Karpas-422 (cell line): ENCODE measurements at regions not wholly inside any gene's neighbourhood (a gene's known extent, or its start where the extent isn't known, plus 50 kb on each side); places are given as distances from the start of the nearest gene placed in this dataset.
"Not testable (repeated sequence)": the region's sequence is repeated elsewhere in the genome, so short reads cannot be mapped to it uniquely, and the experiment has no call there.

Source experiments
- DNase-seq: peaks from one replicate; pipeline ENCODE4 v3.0.0-alpha.2; 2015
- H2AFZ ChIP-seq: fragments of 200-600 bp; sonication (generic); 2 replicates; pipeline ENCODE4 v1.6.1; 2014; ENCODE audit warnings: antibody characterized with exemption, low read length, mixed read lengths
- H3K27ac ChIP-seq: fragments of 200-600 bp; sonication (generic); 2 replicates; pipeline ENCODE4 v1.5.1; 2014; ENCODE audit warnings: mild to moderate bottlenecking, low read length, moderate library complexity
- H3K27me3 ChIP-seq: fragments of 200-600 bp; sonication (generic); 2 replicates; pipeline ENCODE4 v1.6.1; 2014; ENCODE audit warnings: low read length, mixed read lengths
- H3K36me3 ChIP-seq: fragments of 200-600 bp; sonication (generic); 2 replicates; pipeline ENCODE4 v1.6.1; 2014; ENCODE audit warnings: low read length, mixed read lengths; ENCODE audit not compliant: insufficient read depth
- H3K4me1 ChIP-seq: fragments of 200-600 bp; sonication (generic); 2 replicates; pipeline ENCODE4 v1.6.1; 2014; ENCODE audit warnings: mild to moderate bottlenecking, low read length, mixed read lengths
- H3K4me2 ChIP-seq: fragments of 200-600 bp; sonication (generic); 2 replicates; pipeline ENCODE4 v1.6.1; 2014; ENCODE audit warnings: low read length, low read depth, mild to moderate bottlenecking; ENCODE audit not compliant: poor library complexity, severe bottlenecking
- H3K4me3 ChIP-seq: fragments of 200-600 bp; sonication (generic); 2 replicates; pipeline ENCODE4 v1.5.1; 2014; ENCODE audit warnings: mild to moderate bottlenecking, antibody characterized with exemption, low read length, mixed read lengths
- H3K79me2 ChIP-seq: fragments of 200-600 bp; sonication (generic); 2 replicates; pipeline ENCODE4 v1.6.1; 2014; ENCODE audit warnings: mild to moderate bottlenecking, low read length, mixed read lengths
- H3K9ac ChIP-seq: fragments of 200-600 bp; sonication (generic); 2 replicates; pipeline ENCODE4 v1.6.0; 2014; ENCODE audit warnings: low read length
- H3K9me2 ChIP-seq: fragments of 200-600 bp; sonication (generic), shearing (Covaris generic); replicated peaks from 2 replicates; pipeline ENCODE4 v1.6.0; 2014; ENCODE audit warnings: mild to moderate bottlenecking, low read length, moderate library complexity; ENCODE audit not compliant: insufficient read depth
- H3K9me3 ChIP-seq: fragments of 300-700, 200-600 bp; sonication (generic); 2 replicates; pipeline ENCODE4 v1.6.1; 2014; ENCODE audit warnings: low read length, mixed read lengths
- H4K20me1 ChIP-seq: fragments of 200-600 bp; sonication (generic); 2 replicates; pipeline ENCODE4 v1.6.1; 2014; ENCODE audit warnings: mild to moderate bottlenecking, antibody characterized with exemption, low read length, low read depth; ENCODE audit not compliant: insufficient read depth

GRCh38 chr18:28432339-28432738 lies 255.4 kb upstream of the CDH2 start:
- no peak for DNase-seq
- H3K9ac ChIP-seq: no peak overlapping the region
- H2AFZ ChIP-seq: no peak overlapping the region
- H3K9me3 ChIP-seq: peaks cover 28% of the 10 kb centered on the region
- no peaks in the 10 kb centered on the region for H3K4me1 ChIP-seq
- no peak overlapping the region for H3K27ac ChIP-seq
- no peaks in the 10 kb centered on the region for H3K9me2 ChIP-seq
- H3K79me2 ChIP-seq: no peaks in the 10 kb centered on the region
- H3K27me3 ChIP-seq: no peaks in the 10 kb centered on the region
- H3K36me3 ChIP-seq: no peaks in the 10 kb centered on the region
- H3K4me2 ChIP-seq: no peak overlapping the region
- H3K4me3 ChIP-seq: no peak overlapping the region
- no peaks in the 10 kb centered on the region for H4K20me1 ChIP-seq

GRCh38 chr18:28425886-28426285 lies 249.0 kb upstream of the CDH2 start:
- Histone ChIP-seq H3K27ac (no peak overlapping the region), H3K9ac (no peak overlapping the region), H3K4me2 (no peak overlapping the region), H3K9me3 (peaks cover 24% of the 10 kb centered on the region), H3K36me3 (no peaks in the 10 kb centered on the region), H4K20me1 (no peaks in the 10 kb centered on the region), H3K27me3 (no peaks in the 10 kb centered on the region), H3K4me3 (no peak overlapping the region), H3K4me1 (no peaks in the 10 kb centered on the region), H3K79me2 (no peaks in the 10 kb centered on the region), H3K9me2 (no peaks in the 10 kb centered on the region), H2AFZ (no peak overlapping the region)
- no peak for DNase-seq

- Histone ChIP-seq H2AFZ (no peak overlapping the region), H3K4me3 (no peak overlapping the region)
Measured at GRCh38 chr18:28422577-28422976, 245.6 kb upstream of the CDH2 start.

GRCh38 chr18:28421950-28422349 lies 245.0 kb upstream of the CDH2 start:
- H3K27me3 ChIP-seq, H3K9me2 ChIP-seq, H3K36me3 ChIP-seq, H4K20me1 ChIP-seq, H3K4me1 ChIP-seq, H3K4me3 ChIP-seq, H3K79me2 ChIP-seq, H3K9me3 ChIP-seq, H2AFZ ChIP-seq, H3K27ac ChIP-seq, DNase-seq, H3K4me2 ChIP-seq, H3K9ac ChIP-seq: not testable (repeated sequence)

More at GRCh38 chr18:28422577-28422976, 245.6 kb upstream of the CDH2 start:
- no peaks in the 10 kb centered on the region for H3K9me2 ChIP-seq
- H3K79me2 ChIP-seq: no peaks in the 10 kb centered on the region
- H3K36me3 ChIP-seq: no peaks in the 10 kb centered on the region
- H3K9ac ChIP-seq: no peak overlapping the region
- H4K20me1 ChIP-seq: no peaks in the 10 kb centered on the region
- H3K9me3 ChIP-seq: peaks cover 11% of the 10 kb centered on the region; the same call in 1 of the 2 replicates
- no peak overlapping the region for H3K27ac ChIP-seq
- H3K4me1 ChIP-seq: no peaks in the 10 kb centered on the region
- no peak overlapping the region for H3K4me2 ChIP-seq
- no peak for DNase-seq
- no peaks in the 10 kb centered on the region for H3K27me3 ChIP-seq

GRCh38 chr18:28412521-28412920 lies 235.6 kb upstream of the CDH2 start:
- H3K9me3 ChIP-seq: peaks cover 23% of the 10 kb centered on the region
- H3K4me1 ChIP-seq: no peaks in the 10 kb centered on the region
- H3K9me2 ChIP-seq: no peaks in the 10 kb centered on the region
- H3K79me2 ChIP-seq: no peaks in the 10 kb centered on the region
- no peak overlapping the region for H3K4me3 ChIP-seq
- H3K27me3 ChIP-seq: no peaks in the 10 kb centered on the region
- no peak overlapping the region for H2AFZ ChIP-seq
- no peak overlapping the region for H3K4me2 ChIP-seq
- H4K20me1 ChIP-seq: no peaks in the 10 kb centered on the region
- H3K9ac ChIP-seq: no peak overlapping the region
- H3K27ac ChIP-seq: no peak overlapping the region
- H3K36me3 ChIP-seq: no peaks in the 10 kb centered on the region
- no peak for DNase-seq

- no peak overlapping the region for H3K9ac ChIP-seq
- no peak overlapping the region for H3K4me3 ChIP-seq
- H3K27me3 ChIP-seq: no peaks in the 10 kb centered on the region
- H3K4me1 ChIP-seq: no peaks in the 10 kb centered on the region
- no peak overlapping the region for H2AFZ ChIP-seq
- no peaks in the 10 kb centered on the region for H3K9me2 ChIP-seq
- H3K27ac ChIP-seq: no peak overlapping the region
- H4K20me1 ChIP-seq: no peaks in the 10 kb centered on the region
- H3K9me3 ChIP-seq: peaks cover 23% of the 10 kb centered on the region
- no peak overlapping the region for H3K4me2 ChIP-seq
- no peak for DNase-seq
- no peaks in the 10 kb centered on the region for H3K36me3 ChIP-seq
- H3K79me2 ChIP-seq: no peaks in the 10 kb centered on the region
Measured at GRCh38 chr18:28411806-28412205, 234.9 kb upstream of the CDH2 start.

GRCh38 chr18:28409811-28410210 lies 232.9 kb upstream of the CDH2 start:
- Histone ChIP-seq H2AFZ (no peak overlapping the region), H4K20me1 (no peaks in the 10 kb centered on the region), H3K27ac (no peak overlapping the region), H3K27me3 (no peaks in the 10 kb centered on the region), H3K4me2 (no peak overlapping the region), H3K79me2 (no peaks in the 10 kb centered on the region), H3K9ac (no peak overlapping the region), H3K4me3 (no peak overlapping the region), H3K9me3 (peaks cover 23% of the 10 kb centered on the region), H3K36me3 (no peaks in the 10 kb centered on the region), H3K9me2 (no peaks in the 10 kb centered on the region), H3K4me1 (no peaks in the 10 kb centered on the region)
- DNase-seq: no peak

- Histone ChIP-seq H3K27ac (no peak overlapping the region), H3K36me3 (no peaks in the 10 kb centered on the region), H4K20me1 (no peaks in the 10 kb centered on the region), H2AFZ (no peak overlapping the region), H3K9ac (no peak overlapping the region), H3K9me3 (peaks cover 23% of the 10 kb centered on the region), H3K4me3 (no peak overlapping the region), H3K9me2 (no peaks in the 10 kb centered on the region), H3K4me1 (no peaks in the 10 kb centered on the region), H3K4me2 (no peak overlapping the region), H3K79me2 (no peaks in the 10 kb centered on the region), H3K27me3 (no peaks in the 10 kb centered on the region)
- no peak for DNase-seq
Measured at GRCh38 chr18:28408528-28408927, 231.6 kb upstream of the CDH2 start.

- Histone ChIP-seq H3K4me1 (no peaks in the 10 kb centered on the region), H3K27me3 (no peaks in the 10 kb centered on the region), H3K79me2 (no peaks in the 10 kb centered on the region), H3K4me3 (no peak overlapping the region), H3K27ac (no peak overlapping the region), H2AFZ (no peak overlapping the region), H3K9me2 (no peaks in the 10 kb centered on the region), H4K20me1 (no peaks in the 10 kb centered on the region), H3K4me2 (no peak overlapping the region), H3K9ac (no peak overlapping the region), H3K36me3 (no peaks in the 10 kb centered on the region), H3K9me3 (peaks cover 24% of the 10 kb centered on the region)
- DNase-seq: no peak
Measured at GRCh38 chr18:28407681-28408080, 230.8 kb upstream of the CDH2 start.
